Hepatocyte (in vitro differentiated cells): ENCODE measurements at regions not wholly inside any gene's neighbourhood (a gene's known extent, or its start where the extent isn't known, plus 50 kb on each side); places are given as distances from the start of the nearest gene placed in this dataset.

Source experiments
- DNase-seq: peaks from one replicate; pipeline ENCODE4 v3.0.0-alpha.2; 2016; ENCODE audit warnings: low spot score
- H2AFZ ChIP-seq: fragments of 200-600 bp; sonication (generic); 2 replicates; pipeline ENCODE4 v1.6.0; 2016; ENCODE audit warnings: antibody characterized with exemption, mild to moderate bottlenecking
- H3K27ac ChIP-seq: fragments of 200-600 bp; sonication (generic); 2 replicates; pipeline ENCODE4 v1.5.1; 2016; ENCODE audit warnings: mild to moderate bottlenecking
- H3K27me3 ChIP-seq: fragments of 200-600 bp; sonication (generic); 2 replicates; pipeline ENCODE4 v1.6.1; 2016
- H3K36me3 ChIP-seq: fragments of 200-600 bp; sonication (generic); replicated peaks from 2 replicates; pipeline ENCODE4 v1.5.1; 2016; ENCODE audit warnings: low read depth; ENCODE audit not compliant: insufficient read depth
- H3K4me1 ChIP-seq: fragments of 200-600 bp; sonication (generic); 2 replicates; pipeline ENCODE4 v1.5.1; 2016; ENCODE audit warnings: mild to moderate bottlenecking, moderate library complexity; ENCODE audit not compliant: insufficient read depth
- H3K4me2 ChIP-seq: fragments of 200-600 bp; sonication (generic); 2 replicates; pipeline ENCODE4 v1.6.0; 2016
- H3K4me3 ChIP-seq: fragments of 200-600 bp; sonication (generic); 2 replicates; pipeline ENCODE4 v1.5.1; 2016; ENCODE audit warnings: mild to moderate bottlenecking
- H3K79me2 ChIP-seq: fragments of 200-600 bp; sonication (generic); 2 replicates; pipeline ENCODE4 v1.6.0; 2017; ENCODE audit warnings: mild to moderate bottlenecking
- H3K9me2 ChIP-seq: fragments of 200-600 bp; sonication (generic); replicated peaks from 2 replicates; pipeline ENCODE4 v1.6.0; 2017; ENCODE audit warnings: mild to moderate bottlenecking; ENCODE audit not compliant: insufficient read depth
- H3K9me3 ChIP-seq: fragments of 200-600 bp; sonication (generic); 2 replicates; pipeline ENCODE4 v1.5.1; 2016; ENCODE audit warnings: low read depth, mild to moderate bottlenecking
- H4K20me1 ChIP-seq: fragments of 200-600 bp; sonication (generic); 2 replicates; pipeline ENCODE4 v1.6.0; 2016; ENCODE audit warnings: mild to moderate bottlenecking; ENCODE audit not compliant: insufficient read depth, poor library complexity, severe bottlenecking
- EZH2 ChIP-seq: fragments of 200-600 bp; sonication (generic); IDR thresholded peaks from 2 replicates; pipeline ENCODE4 v1.6.1; 2016; ENCODE audit warnings: antibody characterized with exemption, mild to moderate bottlenecking, borderline replicate concordance
- EZH2phosphoT487 ChIP-seq: fragments of 200-600 bp; sonication (generic); IDR thresholded peaks from one replicate; pipeline ENCODE4 v1.6.1; 2018; ENCODE audit warnings: antibody characterized with exemption, mild to moderate bottlenecking, low read depth, moderate library complexity; ENCODE audit not compliant: unreplicated experiment, severe bottlenecking
- WGBS: methylation state at CpG from one replicate; pipeline ENCODE4 v1.1.6; 2016; ENCODE audit warnings: low lambda C conversion rate; ENCODE audit errors: missing lambda C conversion rate; 5-methylcytosine and 5-hydroxymethylcytosine counted together
- TF ChIP-seq, protein P1 (sequence below): fragments of 200-600 bp; sonication (generic); IDR thresholded peaks from 2 replicates; pipeline ENCODE4 v1.5.1; 2016; ENCODE audit warnings: antibody characterized with exemption, mild to moderate bottlenecking; ENCODE audit not compliant: poor library complexity

DNA sequence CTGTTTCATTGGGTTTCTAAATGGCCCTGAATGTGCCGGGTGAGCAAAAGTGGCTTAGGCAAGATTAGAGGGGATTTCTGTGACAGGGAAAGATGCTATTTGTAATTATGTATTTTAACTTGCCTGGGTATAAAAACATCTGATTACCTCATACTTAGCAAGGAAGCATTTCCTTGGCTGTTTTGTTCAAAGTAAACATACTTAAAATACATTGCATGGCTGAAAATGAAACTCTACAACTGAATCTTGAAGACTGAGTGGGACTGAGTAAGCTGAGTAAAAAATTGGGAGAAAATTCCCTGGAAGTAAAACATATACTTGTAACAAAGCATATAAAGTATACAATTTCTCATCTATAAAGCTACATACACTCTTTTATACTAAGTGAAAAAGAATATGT is 197.5 kb downstream of the IRX1 start:
- H4K20me1 ChIP-seq = no peaks in the 10 kb centered on the region
- H3K9me2 ChIP-seq = no peaks in the 10 kb centered on the region
- no peaks in the 10 kb centered on the region for H3K79me2 ChIP-seq
- H3K4me2 ChIP-seq = no peak overlapping the region
- TF ChIP-seq, protein P1, sequence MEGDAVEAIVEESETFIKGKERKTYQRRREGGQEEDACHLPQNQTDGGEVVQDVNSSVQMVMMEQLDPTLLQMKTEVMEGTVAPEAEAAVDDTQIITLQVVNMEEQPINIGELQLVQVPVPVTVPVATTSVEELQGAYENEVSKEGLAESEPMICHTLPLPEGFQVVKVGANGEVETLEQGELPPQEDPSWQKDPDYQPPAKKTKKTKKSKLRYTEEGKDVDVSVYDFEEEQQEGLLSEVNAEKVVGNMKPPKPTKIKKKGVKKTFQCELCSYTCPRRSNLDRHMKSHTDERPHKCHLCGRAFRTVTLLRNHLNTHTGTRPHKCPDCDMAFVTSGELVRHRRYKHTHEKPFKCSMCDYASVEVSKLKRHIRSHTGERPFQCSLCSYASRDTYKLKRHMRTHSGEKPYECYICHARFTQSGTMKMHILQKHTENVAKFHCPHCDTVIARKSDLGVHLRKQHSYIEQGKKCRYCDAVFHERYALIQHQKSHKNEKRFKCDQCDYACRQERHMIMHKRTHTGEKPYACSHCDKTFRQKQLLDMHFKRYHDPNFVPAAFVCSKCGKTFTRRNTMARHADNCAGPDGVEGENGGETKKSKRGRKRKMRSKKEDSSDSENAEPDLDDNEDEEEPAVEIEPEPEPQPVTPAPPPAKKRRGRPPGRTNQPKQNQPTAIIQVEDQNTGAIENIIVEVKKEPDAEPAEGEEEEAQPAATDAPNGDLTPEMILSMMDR = no peak
- TF ChIP-seq EZH2phosphoT487 (no peak), EZH2 (no peak)
- no peaks in the 10 kb centered on the region for H3K4me1 ChIP-seq
- no peak for DNase-seq
- H3K36me3 ChIP-seq = no peaks in the 10 kb centered on the region
- 83% methylated on average over 1 of the region's 1 CpG for WGBS
- H3K27me3 ChIP-seq = peaks cover under 1% of the 10 kb centered on the region
- H3K9me3 ChIP-seq = no peaks in the 10 kb centered on the region
- no peak overlapping the region for H3K4me3 ChIP-seq
- no peak overlapping the region for H2AFZ ChIP-seq
- no peak overlapping the region for H3K27ac ChIP-seq

DNA sequence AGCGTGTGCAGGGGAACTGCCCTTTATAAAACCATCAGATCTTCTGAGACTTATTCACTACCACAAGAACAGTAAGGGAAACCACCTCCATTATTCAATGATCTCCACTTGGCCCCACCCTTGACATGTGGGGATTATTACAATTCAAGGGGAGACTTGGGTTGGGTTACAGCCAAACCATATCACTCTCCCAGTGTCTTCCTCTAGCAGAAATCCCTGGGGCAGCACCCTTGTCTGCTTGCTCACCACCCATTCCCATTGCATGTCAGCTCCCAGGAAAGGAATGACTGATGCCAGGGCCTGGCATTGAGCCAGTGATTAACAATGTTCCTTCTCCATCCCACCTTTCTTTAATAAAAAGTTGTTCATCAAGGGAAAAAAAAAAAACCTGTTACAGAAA is 199.0 kb downstream of the IRX1 start:
- Histone ChIP-seq H3K9me3 (no peaks in the 10 kb centered on the region), H3K4me1 (no peaks in the 10 kb centered on the region), H3K79me2 (no peaks in the 10 kb centered on the region), H4K20me1 (no peaks in the 10 kb centered on the region), H3K9me2 (no peaks in the 10 kb centered on the region), H2AFZ (no peak overlapping the region), H3K27ac (no peak overlapping the region), H3K4me3 (no peak overlapping the region), H3K36me3 (no peaks in the 10 kb centered on the region), H3K27me3 (no peaks in the 10 kb centered on the region), H3K4me2 (no peak overlapping the region)
- no peak for DNase-seq
- TF ChIP-seq, protein P1 = no peak
- TF ChIP-seq EZH2 = no peak
- TF ChIP-seq EZH2phosphoT487 = no peak
- WGBS = 94% methylated on average over 1 of the region's 1 CpG

DNA sequence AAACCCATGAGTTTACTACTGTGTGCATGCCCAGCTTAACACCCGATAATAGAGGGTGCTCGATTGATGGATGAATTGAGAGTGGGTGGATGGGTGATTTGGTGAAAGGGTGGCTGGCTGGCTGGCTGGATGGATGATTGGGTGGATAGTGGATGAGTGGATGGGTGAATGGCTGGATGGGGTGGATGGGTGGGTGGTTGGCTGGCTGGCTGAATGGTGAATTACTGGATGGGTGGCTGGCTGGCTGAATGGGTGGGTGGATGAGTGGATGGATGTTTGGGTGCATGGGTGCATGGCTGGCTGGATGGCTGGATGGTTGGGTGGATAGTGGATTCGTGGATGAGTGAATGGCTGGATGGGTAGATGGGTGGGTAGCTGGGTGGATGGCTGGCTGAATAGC is 201.1 kb downstream of the IRX1 start:
- 75% methylated on average over 3 of the region's 3 CpGs for WGBS
- Histone ChIP-seq H3K4me1 (no peaks in the 10 kb centered on the region), H3K79me2 (no peaks in the 10 kb centered on the region), H2AFZ (no peak overlapping the region), H3K9me3 (no peaks in the 10 kb centered on the region), H3K4me3 (no peak overlapping the region), H3K27me3 (no peaks in the 10 kb centered on the region), H3K36me3 (no peaks in the 10 kb centered on the region), H3K4me2 (no peak overlapping the region), H4K20me1 (no peaks in the 10 kb centered on the region), H3K27ac (no peak overlapping the region), H3K9me2 (no peaks in the 10 kb centered on the region)
- DNase-seq = no peak
- TF ChIP-seq, protein P1 = no peak
- TF ChIP-seq EZH2phosphoT487 (no peak), EZH2 (no peak)

DNA sequence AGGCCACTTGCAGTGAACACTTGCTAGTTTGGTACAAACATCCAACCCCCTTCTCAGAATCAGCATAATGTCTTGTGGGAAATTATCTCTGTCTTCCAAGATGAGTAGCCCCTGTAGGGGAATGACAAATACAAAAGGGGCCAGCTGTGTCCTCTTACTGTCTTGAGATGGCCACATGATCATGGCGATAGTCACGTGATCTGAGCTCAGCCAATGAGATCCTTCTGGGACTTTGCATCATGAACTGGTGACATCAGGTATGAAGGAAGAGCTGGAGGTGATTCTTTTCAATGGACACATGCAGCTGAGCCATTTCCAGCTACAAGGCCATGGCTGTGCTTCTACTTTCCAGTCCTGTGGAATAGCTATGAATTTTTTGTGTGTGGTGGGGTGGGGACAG is 206.3 kb downstream of the IRX1 start:
- Histone ChIP-seq H4K20me1 (no peaks in the 10 kb centered on the region), H3K4me2 (no peak overlapping the region), H3K27ac (no peak overlapping the region), H2AFZ (no peak overlapping the region), H3K79me2 (no peaks in the 10 kb centered on the region), H3K9me3 (no peaks in the 10 kb centered on the region), H3K4me1 (no peaks in the 10 kb centered on the region), H3K27me3 (no peaks in the 10 kb centered on the region), H3K36me3 (no peaks in the 10 kb centered on the region), H3K9me2 (no peaks in the 10 kb centered on the region), H3K4me3 (no peak overlapping the region)
- DNase-seq = no peak
- 89% methylated on average over 2 of the region's 2 CpGs for WGBS
- TF ChIP-seq EZH2 (no peak), EZH2phosphoT487 (no peak)
- TF ChIP-seq, protein P1 = no peak
